ENCODE measurements at regions not wholly inside any gene's neighbourhood (a gene's known extent, or its start where the extent isn't known, plus 50 kb on each side); places are given as distances from the start of the nearest gene placed in this dataset.
A peak's percentile ranks its signal among the peaks of the same experiment; 100 is the strongest.
"Not testable (repeated sequence)": the region's sequence is repeated elsewhere in the genome, so short reads cannot be mapped to it uniquely, and the experiment has no call there.

GRCh38 chr9:97787551-97787950 is 65.5 kb upstream of the FOXE1 start:
- Mint-ChIP-seq H3K4me3 (no peak overlapping the region), H3K27ac (no peak overlapping the region), H3K4me1 (no peaks in the 10 kb centered on the region), H3K27me3 (peaks cover 1% of the 10 kb centered on the region), H3K36me3 (no peaks in the 10 kb centered on the region), H3K9me3 (no peaks in the 10 kb centered on the region)
- ATAC-seq (ENCODE audit: low read depth) (no peak), DNase-seq (ENCODE audit: low spot score in 2 of 2) (no peak)

- Mint-ChIP-seq H3K36me3 (no peaks in the 10 kb centered on the region), H3K27ac (no peak overlapping the region), H3K27me3 (no peaks in the 10 kb centered on the region), H3K4me1 (no peaks in the 10 kb centered on the region), H3K9me3 (no peaks in the 10 kb centered on the region), H3K4me3 (no peak overlapping the region)
- DNase-seq (ENCODE audit: low spot score in 2 of 2) (no peak), ATAC-seq (ENCODE audit: low read depth) (no peak)
These were observed 64.0 kb upstream of the FOXE1 start for GRCh38 chr9:97788763-97789663.

GRCh38 chr9:97790542-97790941 is 62.5 kb upstream of the FOXE1 start:
- H3K9me3 Mint-ChIP-seq = no peaks in the 10 kb centered on the region
- H3K27me3 Mint-ChIP-seq = no peaks in the 10 kb centered on the region
- ATAC-seq (ENCODE audit: low read depth) (no peak), DNase-seq (ENCODE audit: low spot score in 2 of 2) (no peak)
- H3K4me1 Mint-ChIP-seq = no peaks in the 10 kb centered on the region
- H3K4me3 Mint-ChIP-seq = no peak overlapping the region
- H3K36me3 Mint-ChIP-seq = no peaks in the 10 kb centered on the region
- no peak overlapping the region for H3K27ac Mint-ChIP-seq

GRCh38 chr9:97791542-97791941 is 61.5 kb upstream of the FOXE1 start:
- no peak overlapping the region for H3K27ac Mint-ChIP-seq

DNA sequence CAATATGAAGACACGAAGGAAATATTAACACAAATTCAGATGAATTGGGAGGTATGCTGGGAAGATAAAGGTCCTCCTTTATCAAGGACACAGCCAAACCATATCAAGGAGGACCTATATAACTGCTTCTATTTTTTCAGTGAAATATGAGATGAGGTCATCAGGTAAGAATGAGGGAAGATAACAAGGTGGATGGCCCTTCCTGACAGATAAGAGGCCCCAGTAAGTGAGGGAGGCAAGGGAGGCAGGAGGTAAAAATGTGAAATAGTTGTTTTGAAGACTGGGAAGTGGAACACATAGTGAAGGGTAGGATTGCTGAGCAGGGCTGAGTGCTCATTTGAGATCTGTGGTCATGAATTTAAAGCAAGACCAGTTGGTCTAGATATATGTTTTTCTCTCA is 60.0 kb upstream of the FOXE1 start:
- ATAC-seq (ENCODE audit: low read depth) = no peak
- no peaks in the 10 kb centered on the region for H3K9me3 Mint-ChIP-seq
- no peaks in the 10 kb centered on the region for H3K4me1 Mint-ChIP-seq
- no peaks in the 10 kb centered on the region for H3K36me3 Mint-ChIP-seq
- no peak overlapping the region for H3K4me3 Mint-ChIP-seq
- H3K27ac Mint-ChIP-seq = no peak overlapping the region
- H3K27me3 Mint-ChIP-seq = no peaks in the 10 kb centered on the region
- no peak for DNase-seq (ENCODE audit: low spot score in 2 of 2)

More at GRCh38 chr9:97791542-97791941, 61.5 kb upstream of the FOXE1 start:
- Mint-ChIP-seq H3K4me1 (no peaks in the 10 kb centered on the region), H3K4me3 (no peak overlapping the region), H3K9me3 (no peaks in the 10 kb centered on the region), H3K36me3 (no peaks in the 10 kb centered on the region), H3K27me3 (no peaks in the 10 kb centered on the region)
- ATAC-seq (ENCODE audit: low read depth) (no peak), DNase-seq (ENCODE audit: low spot score in 2 of 2) (no peak)

- Mint-ChIP-seq H3K27ac (no peak overlapping the region), H3K4me3 (no peak overlapping the region)
These were observed 58.4 kb upstream of the FOXE1 start for GRCh38 chr9:97794666-97795065.

GRCh38 chr9:97796176-97796575 is 56.9 kb upstream of the FOXE1 start:
- not testable (repeated sequence) for ATAC-seq (ENCODE audit: low read depth); H3K27ac Mint-ChIP-seq; H3K4me3 Mint-ChIP-seq; H3K36me3 Mint-ChIP-seq; H3K27me3 Mint-ChIP-seq; H3K4me1 Mint-ChIP-seq; DNase-seq (ENCODE audit: low spot score in 2 of 2); H3K9me3 Mint-ChIP-seq

More at GRCh38 chr9:97794666-97795065, 58.4 kb upstream of the FOXE1 start:
- DNase-seq (ENCODE audit: low spot score in 2 of 2) (no peak), ATAC-seq (ENCODE audit: low read depth) (no peak)
- Mint-ChIP-seq H3K4me1 (no peaks in the 10 kb centered on the region), H3K9me3 (no peaks in the 10 kb centered on the region), H3K36me3 (no peaks in the 10 kb centered on the region), H3K27me3 (no peaks in the 10 kb centered on the region)

GRCh38 chr9:97801180-97801579 is 51.8 kb upstream of the FOXE1 start:
- no peaks in the 10 kb centered on the region for H3K36me3 Mint-ChIP-seq
- DNase-seq (ENCODE audit: low spot score in 2 of 2) (no peak), ATAC-seq (ENCODE audit: low read depth) (no peak)
- H3K4me1 Mint-ChIP-seq = peaks cover 9% of the 10 kb centered on the region
- no peak overlapping the region for H3K4me3 Mint-ChIP-seq
- no peaks in the 10 kb centered on the region for H3K9me3 Mint-ChIP-seq
- H3K27ac Mint-ChIP-seq = no peak overlapping the region
- H3K27me3 Mint-ChIP-seq = peaks cover 12% of the 10 kb centered on the region

GRCh38 chr9:97802276-97802675 is 50.8 kb upstream of the FOXE1 start:
- Mint-ChIP-seq H3K27ac (peak overlapping the region; percentile 21), H3K27me3 (peaks cover 13% of the 10 kb centered on the region), H3K4me3 (peak overlapping the region; percentile 87), H3K36me3 (no peaks in the 10 kb centered on the region), H3K4me1 (peaks cover 9% of the 10 kb centered on the region), H3K9me3 (no peaks in the 10 kb centered on the region)
- ATAC-seq (ENCODE audit: low read depth) (no peak), DNase-seq (ENCODE audit: low spot score in 2 of 2) (no peak)

DNA sequence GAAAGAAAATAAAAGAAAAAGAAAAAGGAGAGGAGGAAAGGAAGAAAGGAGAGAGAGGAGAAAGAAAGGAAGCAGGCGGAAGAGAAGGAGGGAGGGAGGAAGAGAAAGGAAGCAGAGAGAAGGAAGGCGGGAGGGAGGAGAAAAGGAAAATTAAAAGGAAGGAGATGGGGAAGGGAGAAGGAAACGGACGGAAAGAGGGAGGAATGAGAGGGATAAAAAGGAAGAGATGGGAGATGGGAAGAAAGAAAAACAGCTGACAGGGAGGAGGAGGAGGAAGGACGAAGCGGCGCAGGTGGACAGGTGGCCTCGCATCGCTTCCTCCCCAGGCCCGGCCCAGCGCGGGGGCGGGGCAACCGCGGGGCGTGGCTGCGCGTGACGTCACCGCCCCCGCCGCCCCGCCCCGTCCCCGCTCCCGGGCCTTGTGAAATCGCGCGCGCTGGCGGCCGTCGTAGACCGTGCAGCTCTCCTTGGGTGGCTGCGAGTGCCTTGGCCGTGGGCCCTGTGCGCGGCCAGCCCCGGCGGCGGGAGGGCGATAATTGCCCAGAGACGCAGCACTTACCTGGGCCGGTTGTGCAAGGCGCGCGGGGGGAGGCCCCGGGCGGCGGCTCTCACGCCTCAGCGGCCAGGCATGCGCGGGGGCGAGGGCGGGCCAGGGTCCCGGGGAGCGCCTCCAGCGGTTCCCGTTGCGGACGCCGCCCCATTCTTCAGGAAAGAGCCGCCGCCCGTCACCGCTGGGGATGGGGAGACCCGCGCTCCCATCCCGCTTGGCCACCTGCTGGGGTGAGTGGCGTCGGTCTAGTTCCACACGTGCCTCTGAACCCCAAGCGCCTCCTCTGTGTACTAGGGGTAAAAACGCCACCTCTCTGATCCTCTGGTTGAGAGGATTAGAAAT is 49.6 kb upstream of the FOXE1 start:
- Mint-ChIP-seq H3K4me3 (peak overlapping the region; percentile 87), H3K27me3 (peaks cover 16% of the 10 kb centered on the region), H3K36me3 (no peaks in the 10 kb centered on the region), H3K9me3 (no peaks in the 10 kb centered on the region), H3K27ac (no peak overlapping the region), H3K4me1 (peaks cover 9% of the 10 kb centered on the region)
- ATAC-seq (ENCODE audit: low read depth) (peak; percentile 91), DNase-seq (ENCODE audit: low spot score in 2 of 2) (peak; percentile 59 to 65)
